Right atrium auricular region (tissue), 2 donors: ENCODE measurements at regions not wholly inside any gene's neighbourhood (a gene's known extent, or its start where the extent isn't known, plus 50 kb on each side); places are given as distances from the start of the nearest gene placed in this dataset.

Experiments
- DNase-seq: peaks from one replicate; pipeline ENCODE4 v3.0.0-alpha.2; 2019; ENCODE audit warnings: low spot score
- H3K27ac ChIP-seq, 2 donors: fragments of 200-600 bp; sonication (generic); 1 replicate in 1 of 2; 2 replicates in 1 of 2; pipeline ENCODE4 v1.5.1; 2016 to 2019
- H3K27me3 ChIP-seq, 2 donors: fragments of 200-600 bp; sonication (generic); one replicate each; pipeline versions ENCODE4 v1.5.1 to v1.6.0; 2017 to 2019
- H3K36me3 ChIP-seq: fragments of 200-600 bp; sonication (generic); one replicate; pipeline ENCODE4 v1.5.1; 2016
- H3K4me1 ChIP-seq, 2 donors: fragments of 200-600 bp; sonication (generic); one replicate each; pipeline versions ENCODE4 v1.5.1 to v1.6.0; 2017 to 2019
- H3K4me3 ChIP-seq, 2 donors: fragments of 200-600 bp; sonication (generic); 1 replicate in 1 of 2; 2 replicates in 1 of 2; pipeline ENCODE4 v1.5.1; 2017 to 2019; ENCODE audit warnings: mild to moderate bottlenecking in 1 of 2, moderate library complexity in 1 of 2
- H3K9me3 ChIP-seq, 2 donors: fragments of 200-600 bp; sonication (generic); one replicate each; pipeline ENCODE4 v1.5.1; 2019
- CTCF ChIP-seq, 2 donors: fragments of 200-600 bp; sonication (generic); IDR thresholded peaks; one replicate each; pipeline ENCODE4 v1.5.1; 2019; ENCODE audit warnings: antibody characterized with exemption in 2 of 2

- H3K4me1 ChIP-seq = peaks cover 0 to 7% of the 10 kb centered on the region in 2 donors
- H3K27ac ChIP-seq = no peak overlapping the region
- no peaks in the 10 kb centered on the region for H3K36me3 ChIP-seq
- no peak for TF ChIP-seq CTCF (IDR thresholded peaks at IDR 0.05)
- no peaks in the 10 kb centered on the region for H3K9me3 ChIP-seq
- H3K4me3 ChIP-seq = no peak overlapping the region
- no peak for DNase-seq
- no peaks in the 10 kb centered on the region for H3K27me3 ChIP-seq
These were observed 124.1 kb upstream of the WDR1 start for GRCh38 chr4:10240691-10241090.

DNA sequence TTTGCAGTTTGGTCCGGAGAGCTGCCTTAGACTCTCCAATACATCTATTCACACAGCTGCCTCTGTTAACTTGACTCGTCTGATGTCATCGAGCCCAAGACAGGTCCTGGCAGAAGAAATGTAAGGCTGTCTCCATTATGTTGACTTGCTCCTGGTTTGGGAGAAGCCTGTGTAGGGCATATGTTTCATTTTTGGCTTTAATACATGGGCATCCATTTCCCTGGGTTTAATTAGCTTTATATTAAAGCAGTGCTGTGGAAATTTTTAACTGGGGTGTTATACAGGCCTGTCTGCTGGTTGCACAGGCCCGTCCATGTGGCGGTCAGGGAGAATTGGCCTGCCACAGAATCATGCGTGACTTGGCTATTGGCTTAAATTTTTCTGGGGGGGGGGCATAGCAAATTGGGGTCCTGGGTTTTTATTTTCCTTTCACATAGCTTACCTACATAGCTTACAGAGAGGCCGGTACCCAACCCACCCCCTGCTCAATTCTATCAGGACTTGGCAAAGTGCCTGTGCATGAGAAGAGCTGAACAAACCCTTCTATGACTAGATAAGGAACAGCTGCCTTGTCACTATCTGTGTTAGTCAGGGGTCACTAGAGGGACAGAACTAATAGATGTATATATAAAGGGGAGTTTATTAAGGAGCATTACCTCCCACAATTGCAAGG, 123.5 kb upstream of the WDR1 start:
- TF ChIP-seq CTCF (IDR thresholded peaks at IDR 0.05) = no peak
- Histone ChIP-seq H3K4me1 (peaks cover 0 to 7% of the 10 kb centered on the region in 2 donors), H3K27ac (no peak overlapping the region), H3K27me3 (no peaks in the 10 kb centered on the region), H3K36me3 (no peaks in the 10 kb centered on the region), H3K4me3 (no peak overlapping the region), H3K9me3 (no peaks in the 10 kb centered on the region)
- DNase-seq = no peak

GRCh38 chr4:10237131-10237530, 120.5 kb upstream of the WDR1 start:
- Histone ChIP-seq H3K27ac (no peak overlapping the region), H3K4me1 (peaks cover 0 to 7% of the 10 kb centered on the region in 2 donors), H3K4me3 (no peak overlapping the region), H3K27me3 (no peaks in the 10 kb centered on the region), H3K36me3 (no peaks in the 10 kb centered on the region), H3K9me3 (no peaks in the 10 kb centered on the region)
- DNase-seq = no peak
- no peak for TF ChIP-seq CTCF (IDR thresholded peaks at IDR 0.05)

- Histone ChIP-seq H3K9me3 (no peaks in the 10 kb centered on the region), H3K27me3 (no peaks in the 10 kb centered on the region), H3K36me3 (no peaks in the 10 kb centered on the region), H3K4me3 (no peak overlapping the region), H3K4me1 (no peaks in the 10 kb centered on the region), H3K27ac (no peak overlapping the region)
- DNase-seq = no peak
- no peak for TF ChIP-seq CTCF (IDR thresholded peaks at IDR 0.05)
These were observed 115.5 kb upstream of the WDR1 start for GRCh38 chr4:10232114-10232513.

GRCh38 chr4:10226756-10227155, 110.2 kb upstream of the WDR1 start:
- H3K9me3 ChIP-seq = no peaks in the 10 kb centered on the region
- no peak for DNase-seq
- no peaks in the 10 kb centered on the region for H3K27me3 ChIP-seq
- H3K4me3 ChIP-seq = no peak overlapping the region
- TF ChIP-seq CTCF (IDR thresholded peaks at IDR 0.05) = no peak
- H3K36me3 ChIP-seq = no peaks in the 10 kb centered on the region
- H3K27ac ChIP-seq = no peak overlapping the region
- H3K4me1 ChIP-seq = no peaks in the 10 kb centered on the region

GRCh38 chr4:10225096-10225495, 108.5 kb upstream of the WDR1 start:
- Histone ChIP-seq H3K27me3 (no peaks in the 10 kb centered on the region), H3K27ac (no peak overlapping the region), H3K4me3 (no peak overlapping the region), H3K4me1 (no peaks in the 10 kb centered on the region), H3K36me3 (no peaks in the 10 kb centered on the region), H3K9me3 (no peaks in the 10 kb centered on the region)
- DNase-seq = no peak
- no peak for TF ChIP-seq CTCF (IDR thresholded peaks at IDR 0.05)
